Adrenal gland (tissue), 5 donors: ENCODE measurements at regions not wholly inside any gene's neighbourhood (a gene's known extent, or its start where the extent isn't known, plus 50 kb on each side); places are given as distances from the start of the nearest gene placed in this dataset.

Source experiments
- POLR2A ChIP-seq, 2 donors: fragments of 450-650 bp; IDR thresholded peaks; one replicate each; pipeline ENCODE4 v1.6.1; 2017; ENCODE audit warnings: antibody characterized with exemption in 2 of 2, mild to moderate bottlenecking in 2 of 2, moderate library complexity in 1 of 2
- TF ChIP-seq, protein P1 (sequence below), 6 experiments: fragments of 450-650 bp in 4 of 6; fragments of 200-600 bp in 2 of 6; sonication (generic) in 1 of 6; IDR thresholded peaks; 1 replicate in 5 of 6; 2 replicates in 1 of 6; pipeline versions ENCODE4 v1.5.1 to v1.8.0; 2016 to 2021; ENCODE audit warnings: antibody characterized with exemption in 6 of 6, mild to moderate bottlenecking in 2 of 6, moderate library complexity in 1 of 6
- donor health status: DM: no; HTN: no; CAD: no.

DNA sequence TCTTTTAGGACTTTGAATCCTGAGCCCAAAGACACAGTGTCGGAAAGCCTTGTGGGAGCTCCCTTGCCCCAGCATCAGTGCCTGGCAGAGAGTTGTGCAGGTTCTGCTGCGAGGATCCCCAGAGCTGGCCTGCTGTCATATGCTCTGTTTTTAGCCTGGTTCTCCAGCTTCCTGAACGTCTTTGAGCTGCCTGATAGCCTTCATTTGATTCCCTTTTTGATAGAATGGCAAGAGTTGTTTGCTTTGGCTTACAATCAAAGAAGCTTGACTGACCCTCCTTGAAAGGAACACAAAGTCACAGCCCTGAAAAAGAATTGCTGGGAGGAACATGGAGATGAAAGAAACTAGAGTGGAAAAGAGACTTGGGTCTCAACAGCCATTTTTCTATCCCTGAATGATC lies 95.4 kb downstream of the C1QL2 start:
- no peak for TF ChIP-seq POLR2A (IDR thresholded peaks at IDR 0.05)
- TF ChIP-seq, protein P1, sequence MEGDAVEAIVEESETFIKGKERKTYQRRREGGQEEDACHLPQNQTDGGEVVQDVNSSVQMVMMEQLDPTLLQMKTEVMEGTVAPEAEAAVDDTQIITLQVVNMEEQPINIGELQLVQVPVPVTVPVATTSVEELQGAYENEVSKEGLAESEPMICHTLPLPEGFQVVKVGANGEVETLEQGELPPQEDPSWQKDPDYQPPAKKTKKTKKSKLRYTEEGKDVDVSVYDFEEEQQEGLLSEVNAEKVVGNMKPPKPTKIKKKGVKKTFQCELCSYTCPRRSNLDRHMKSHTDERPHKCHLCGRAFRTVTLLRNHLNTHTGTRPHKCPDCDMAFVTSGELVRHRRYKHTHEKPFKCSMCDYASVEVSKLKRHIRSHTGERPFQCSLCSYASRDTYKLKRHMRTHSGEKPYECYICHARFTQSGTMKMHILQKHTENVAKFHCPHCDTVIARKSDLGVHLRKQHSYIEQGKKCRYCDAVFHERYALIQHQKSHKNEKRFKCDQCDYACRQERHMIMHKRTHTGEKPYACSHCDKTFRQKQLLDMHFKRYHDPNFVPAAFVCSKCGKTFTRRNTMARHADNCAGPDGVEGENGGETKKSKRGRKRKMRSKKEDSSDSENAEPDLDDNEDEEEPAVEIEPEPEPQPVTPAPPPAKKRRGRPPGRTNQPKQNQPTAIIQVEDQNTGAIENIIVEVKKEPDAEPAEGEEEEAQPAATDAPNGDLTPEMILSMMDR (IDR thresholded peaks at IDR 0.05) = no peak
